ENCODE measurements at regions not wholly inside any gene's neighbourhood (a gene's known extent, or its start where the extent isn't known, plus 50 kb on each side); places are given as distances from the start of the nearest gene placed in this dataset.

DNA sequence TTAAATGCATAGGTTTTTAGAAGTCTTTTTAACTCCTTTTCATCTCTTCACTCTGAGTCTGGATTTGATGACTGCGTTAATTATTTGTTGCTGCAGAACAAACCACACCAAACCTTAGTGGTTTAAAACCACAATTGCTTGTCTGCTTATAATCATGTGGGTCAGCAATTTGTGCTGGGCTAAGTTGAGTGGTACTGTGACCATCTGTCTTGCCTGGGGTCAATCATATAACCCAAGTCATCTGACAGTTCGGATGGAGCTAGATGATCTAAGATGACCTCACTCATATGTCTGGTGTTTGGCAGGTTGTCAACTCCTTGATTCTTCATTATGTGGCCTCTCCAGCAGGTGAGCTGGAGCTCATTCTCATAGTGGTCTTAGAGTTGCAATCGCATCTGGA lies 219.1 kb upstream of the ELAVL2 start:
- no peaks in the 10 kb centered on the region for H3K36me3 ChIP-seq (ENCODE audit: control insufficient read depth, insufficient read depth, low read length)
- Mint-ChIP-seq H3K36me3 (ENCODE audit: low read depth) (no peaks in the 10 kb centered on the region), H3K27me3 (ENCODE audit: insufficient read depth) (no peaks in the 10 kb centered on the region), H3K9me3 (no peaks in the 10 kb centered on the region), H3K4me1 (peaks cover 7% of the 10 kb centered on the region), H3K27ac (no peak overlapping the region), H3K4me3 (no peak overlapping the region)
- no peak overlapping the region for H3K4me3 ChIP-seq (ENCODE audit: low read length)
- TF ChIP-seq, protein P1, sequence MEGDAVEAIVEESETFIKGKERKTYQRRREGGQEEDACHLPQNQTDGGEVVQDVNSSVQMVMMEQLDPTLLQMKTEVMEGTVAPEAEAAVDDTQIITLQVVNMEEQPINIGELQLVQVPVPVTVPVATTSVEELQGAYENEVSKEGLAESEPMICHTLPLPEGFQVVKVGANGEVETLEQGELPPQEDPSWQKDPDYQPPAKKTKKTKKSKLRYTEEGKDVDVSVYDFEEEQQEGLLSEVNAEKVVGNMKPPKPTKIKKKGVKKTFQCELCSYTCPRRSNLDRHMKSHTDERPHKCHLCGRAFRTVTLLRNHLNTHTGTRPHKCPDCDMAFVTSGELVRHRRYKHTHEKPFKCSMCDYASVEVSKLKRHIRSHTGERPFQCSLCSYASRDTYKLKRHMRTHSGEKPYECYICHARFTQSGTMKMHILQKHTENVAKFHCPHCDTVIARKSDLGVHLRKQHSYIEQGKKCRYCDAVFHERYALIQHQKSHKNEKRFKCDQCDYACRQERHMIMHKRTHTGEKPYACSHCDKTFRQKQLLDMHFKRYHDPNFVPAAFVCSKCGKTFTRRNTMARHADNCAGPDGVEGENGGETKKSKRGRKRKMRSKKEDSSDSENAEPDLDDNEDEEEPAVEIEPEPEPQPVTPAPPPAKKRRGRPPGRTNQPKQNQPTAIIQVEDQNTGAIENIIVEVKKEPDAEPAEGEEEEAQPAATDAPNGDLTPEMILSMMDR (conservative IDR thresholded peaks at IDR 0.05), result no peak
- H3K9ac ChIP-seq (ENCODE audit: extremely low read depth, low read length, poor library complexity, severe bottlenecking), result no peak overlapping the region
- no peaks in the 10 kb centered on the region for H3K4me1 ChIP-seq (ENCODE audit: control insufficient read depth, insufficient read depth, low read length)
- DNase-seq, result no peak
- no peak overlapping the region for H3K27ac ChIP-seq (ENCODE audit: low read depth, low read length)
- no peaks in the 10 kb centered on the region for H3K9me3 ChIP-seq (ENCODE audit: control insufficient read depth, low read length)
- H3K27me3 ChIP-seq (ENCODE audit: control insufficient read depth, insufficient read depth, low read length, poor library complexity, severe bottlenecking), result no peaks in the 10 kb centered on the region
- WGBS, 2 experiments (ENCODE audit: insufficient coverage in 1 of 2, insufficient read length in 1 of 2), result 96 to 100% methylated on average over 2 to 3 of the region's 3 CpGs

DNA sequence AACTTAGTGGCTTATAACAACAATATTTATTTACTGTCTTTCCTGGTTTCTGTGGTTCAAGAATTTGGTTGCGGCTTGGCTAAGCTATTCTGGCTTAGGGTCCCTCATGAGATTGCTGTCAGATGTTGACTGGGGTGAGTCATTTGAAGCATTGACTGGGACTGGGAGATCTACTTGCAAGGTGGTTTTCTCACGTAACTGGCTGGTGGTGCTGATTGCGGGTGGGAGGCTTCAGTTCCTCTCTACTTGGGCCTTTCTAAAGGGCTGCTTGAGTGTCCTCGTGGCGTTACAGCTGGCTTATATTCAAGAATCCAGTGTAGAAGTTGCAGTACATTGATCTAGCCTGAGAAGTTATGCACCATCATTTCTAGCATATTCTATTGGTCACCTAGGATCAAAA lies 218.5 kb upstream of the ELAVL2 start:
- no peaks in the 10 kb centered on the region for H3K36me3 ChIP-seq (ENCODE audit: control insufficient read depth, insufficient read depth, low read length)
- H3K27me3 ChIP-seq (ENCODE audit: control insufficient read depth, insufficient read depth, low read length, poor library complexity, severe bottlenecking), result no peaks in the 10 kb centered on the region
- DNase-seq, result no peak
- Mint-ChIP-seq H3K4me3 (no peak overlapping the region), H3K4me1 (peaks cover 7% of the 10 kb centered on the region), H3K9me3 (no peaks in the 10 kb centered on the region), H3K27ac (no peak overlapping the region), H3K27me3 (ENCODE audit: insufficient read depth) (no peaks in the 10 kb centered on the region), H3K36me3 (ENCODE audit: low read depth) (no peaks in the 10 kb centered on the region)
- no peaks in the 10 kb centered on the region for H3K9me3 ChIP-seq (ENCODE audit: control insufficient read depth, low read length)
- H3K27ac ChIP-seq (ENCODE audit: low read depth, low read length), result no peak overlapping the region
- TF ChIP-seq, protein P1 (conservative IDR thresholded peaks at IDR 0.05), result no peak
- 91 to 94% methylated on average over 3 to 5 of the region's 5 CpGs for WGBS, 2 experiments (ENCODE audit: insufficient coverage in 1 of 2, insufficient read length in 1 of 2)
- H3K4me1 ChIP-seq (ENCODE audit: control insufficient read depth, insufficient read depth, low read length), result no peaks in the 10 kb centered on the region
- no peak overlapping the region for H3K4me3 ChIP-seq (ENCODE audit: low read length)
- no peak overlapping the region for H3K9ac ChIP-seq (ENCODE audit: extremely low read depth, low read length, poor library complexity, severe bottlenecking)

DNA sequence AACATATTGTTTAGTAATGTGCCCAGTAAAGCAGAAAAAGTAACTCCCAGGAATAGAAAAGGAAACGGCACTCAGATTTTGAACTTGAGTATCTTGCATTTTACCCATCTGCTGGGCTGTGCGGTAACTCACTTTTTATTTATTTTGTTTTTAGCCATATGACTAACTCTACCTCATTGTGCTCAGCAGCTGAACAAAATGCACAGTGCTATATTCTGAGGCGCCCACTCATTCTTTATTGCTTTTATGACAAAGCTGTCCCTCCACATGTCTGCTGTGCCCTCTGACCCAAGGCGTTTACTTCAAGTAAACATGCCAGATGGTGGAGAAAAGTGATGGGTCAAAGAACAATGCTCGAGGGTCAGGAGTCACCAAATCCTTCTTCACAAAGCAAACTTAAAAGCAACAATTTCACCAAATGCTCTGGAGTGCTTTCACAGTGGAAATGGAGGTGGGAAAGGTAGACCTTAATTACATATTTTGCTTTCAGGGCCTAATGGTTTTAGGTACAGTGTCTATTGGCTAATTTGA lies 215.2 kb upstream of the ELAVL2 start:
- no peaks in the 10 kb centered on the region for H3K9me3 ChIP-seq (ENCODE audit: control insufficient read depth, low read length)
- 86 to 87% methylated on average over 3 to 4 of the region's 5 CpGs for WGBS, 2 experiments (ENCODE audit: insufficient coverage in 1 of 2, insufficient read length in 1 of 2)
- H3K36me3 Mint-ChIP-seq (ENCODE audit: low read depth), result no peaks in the 10 kb centered on the region
- H3K27ac ChIP-seq (ENCODE audit: low read depth, low read length), result peak overlapping the region; percentile 36
- no peak overlapping the region for H3K4me3 ChIP-seq (ENCODE audit: low read length)
- H3K9me3 Mint-ChIP-seq, result no peaks in the 10 kb centered on the region
- H3K4me1 ChIP-seq (ENCODE audit: control insufficient read depth, insufficient read depth, low read length), result no peaks in the 10 kb centered on the region
- no peak overlapping the region for H3K9ac ChIP-seq (ENCODE audit: extremely low read depth, low read length, poor library complexity, severe bottlenecking)
- no peaks in the 10 kb centered on the region for H3K27me3 Mint-ChIP-seq (ENCODE audit: insufficient read depth)
- no peaks in the 10 kb centered on the region for H3K27me3 ChIP-seq (ENCODE audit: control insufficient read depth, insufficient read depth, low read length, poor library complexity, severe bottlenecking)
- DNase-seq, result no peak
- TF ChIP-seq, protein P1 (conservative IDR thresholded peaks at IDR 0.05), result no peak
- peaks cover 10% of the 10 kb centered on the region for H3K4me1 Mint-ChIP-seq
- H3K4me3 Mint-ChIP-seq, result no peak overlapping the region
- no peaks in the 10 kb centered on the region for H3K36me3 ChIP-seq (ENCODE audit: control insufficient read depth, insufficient read depth, low read length)
- H3K27ac Mint-ChIP-seq, result no peak overlapping the region
